ENCODE measurements at regions not wholly inside any gene's neighbourhood (a gene's known extent, or its start where the extent isn't known, plus 50 kb on each side); places are given as distances from the start of the nearest gene placed in this dataset.

DNA sequence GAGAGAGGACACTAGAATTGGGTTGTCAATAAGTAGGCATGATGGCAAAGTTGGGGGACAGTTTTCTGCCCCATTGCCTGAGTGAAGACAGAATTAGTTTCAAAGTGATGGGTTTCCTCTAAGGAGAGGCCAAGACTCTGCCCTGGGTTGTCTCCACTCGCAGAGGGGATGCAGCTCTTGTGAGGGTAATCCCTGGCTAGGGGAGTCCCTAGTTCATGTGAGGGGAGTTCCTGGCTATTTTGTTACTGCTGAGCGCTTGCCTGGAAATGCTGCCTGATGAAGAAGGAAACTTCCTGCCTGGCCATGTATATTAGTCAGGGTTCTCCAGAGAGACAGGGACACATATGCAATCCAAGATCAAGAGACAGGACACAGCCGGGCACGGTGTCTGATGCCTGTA is 501.5 kb downstream of the BCL11A start:
- DNase-seq (ENCODE audit: low spot score) = no peak

GRCh38 chr2:60047944-60048525 is 505.4 kb downstream of the BCL11A start:
- DNase-seq (ENCODE audit: low spot score) = no peak

DNA sequence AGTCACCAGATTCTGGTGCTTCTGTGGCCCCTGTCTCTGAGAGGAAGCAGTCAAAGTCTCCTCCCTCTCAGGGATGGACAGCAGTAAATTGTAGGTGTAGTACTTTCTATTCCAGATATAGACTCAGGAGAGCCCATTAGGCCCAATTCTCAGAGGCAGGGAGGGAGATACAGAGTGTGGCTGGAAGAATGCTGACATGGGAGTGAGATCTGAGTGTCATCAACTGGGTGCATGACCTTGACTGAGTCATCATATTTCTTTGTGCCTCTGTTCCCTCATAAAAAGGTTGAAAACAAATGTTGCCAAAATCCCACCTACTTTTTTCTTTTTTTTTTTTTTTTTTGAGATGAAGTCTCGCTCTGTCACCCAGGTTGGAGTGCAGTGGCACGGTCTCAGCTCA is 506.1 kb downstream of the BCL11A start:
- DNase-seq (ENCODE audit: low spot score) = no peak

DNA sequence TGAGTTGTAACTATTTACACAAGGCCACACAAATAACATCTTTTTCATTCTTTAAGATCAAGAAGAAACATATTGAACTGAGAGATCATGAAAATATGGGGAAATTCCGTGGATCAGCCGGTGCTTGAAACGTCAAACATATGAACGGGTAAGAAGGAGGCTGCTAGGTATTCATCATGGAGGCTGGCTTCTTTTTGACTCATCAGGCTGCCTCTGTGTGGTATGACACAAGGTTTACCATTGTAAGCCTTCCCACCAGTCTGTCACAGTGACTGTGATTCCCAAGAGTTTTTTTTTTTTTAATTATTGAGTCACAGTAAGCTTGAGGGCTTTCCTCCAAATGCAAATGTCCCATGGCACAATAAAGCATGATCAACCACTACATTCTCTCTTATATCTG is 506.9 kb downstream of the BCL11A start:
- DNase-seq (ENCODE audit: low spot score) = no peak

- no peak for DNase-seq (ENCODE audit: low spot score)
These were observed 508.0 kb downstream of the BCL11A start for GRCh38 chr2:60045456-60045855.

DNA sequence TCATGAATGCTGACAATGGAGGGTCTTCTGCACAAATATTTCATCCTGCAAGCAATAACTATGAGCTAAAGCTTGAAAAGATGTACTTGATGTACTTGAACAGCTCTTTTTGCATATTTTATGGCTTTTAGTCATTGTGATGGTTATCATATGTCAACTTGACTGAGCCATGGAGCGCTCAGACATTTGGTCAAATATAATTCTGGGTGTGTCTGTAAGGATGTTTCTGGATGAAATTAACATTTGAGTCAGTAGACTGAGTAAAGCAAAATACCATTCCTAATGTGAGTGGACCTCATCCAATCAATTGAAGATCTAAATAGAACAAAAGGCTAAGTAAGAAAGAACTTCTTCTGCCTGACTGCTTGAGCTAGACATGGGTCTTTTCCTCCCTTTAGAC is 509.0 kb downstream of the BCL11A start:
- no peak for DNase-seq (ENCODE audit: low spot score)

- no peak for DNase-seq (ENCODE audit: low spot score)
These were observed 511.4 kb downstream of the BCL11A start for GRCh38 chr2:60042023-60042422.

GRCh38 chr2:60033325-60033724 is 520.1 kb downstream of the BCL11A start:
- DNase-seq (ENCODE audit: low spot score) = no peak

GRCh38 chr2:60029566-60029883 is 523.9 kb downstream of the BCL11A start:
- no peak for DNase-seq (ENCODE audit: low spot score)

- no peak for DNase-seq (ENCODE audit: low spot score)
These were observed 524.4 kb downstream of the BCL11A start for GRCh38 chr2:60028849-60029565.

DNA sequence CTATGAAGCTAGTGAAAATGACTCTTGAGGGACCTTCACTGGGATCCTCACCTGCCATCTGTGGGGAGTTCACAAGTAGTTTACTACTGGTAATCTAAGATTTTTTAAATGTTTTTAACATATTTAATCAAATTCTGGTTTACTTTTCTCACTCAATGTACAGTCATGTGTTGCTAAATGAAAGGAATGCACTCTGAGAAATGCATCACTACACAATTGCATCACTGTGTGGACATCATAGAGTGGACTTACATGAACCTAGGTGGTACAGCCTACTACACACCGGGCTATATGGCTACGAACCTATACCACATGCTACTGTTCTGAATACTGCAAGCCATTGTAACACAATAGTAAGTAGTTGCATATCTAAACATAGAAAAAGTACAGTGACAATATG is 528.0 kb downstream of the BCL11A start:
- DNase-seq (ENCODE audit: low spot score) = no peak

DNA sequence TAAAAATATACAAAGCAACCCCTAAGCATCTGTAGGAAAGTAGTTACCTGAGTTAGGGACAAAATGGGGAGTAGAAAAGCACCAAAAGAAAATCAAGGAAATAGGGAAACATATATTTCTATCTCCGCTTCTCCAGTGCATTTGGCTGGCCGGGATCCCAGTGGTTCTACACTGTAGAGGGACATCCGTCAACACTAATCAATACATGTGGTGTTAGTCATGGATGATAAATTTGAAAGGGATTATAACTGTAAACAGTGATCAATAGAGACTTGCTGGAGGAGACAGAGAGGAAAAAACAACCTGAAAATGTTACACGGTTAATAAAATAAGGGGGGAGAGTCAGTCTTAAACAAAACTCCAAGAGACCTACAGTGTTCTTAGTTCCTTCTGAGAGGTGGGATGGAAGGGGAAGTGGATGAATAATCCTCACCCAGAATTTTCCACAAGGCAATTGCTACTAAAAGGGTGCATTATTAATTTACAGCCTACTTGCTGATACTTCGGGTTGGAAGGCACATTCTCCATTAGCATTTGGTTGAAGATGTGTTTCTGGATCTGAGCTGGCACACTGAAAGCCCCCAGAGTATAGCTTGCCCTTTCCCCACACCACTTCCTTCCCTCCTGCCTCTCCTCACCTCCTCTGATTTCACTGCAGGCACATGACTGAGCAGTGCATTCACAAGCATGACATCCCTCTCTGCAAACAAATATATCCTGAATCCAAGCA is 530.0 kb downstream of the BCL11A start:
- DNase-seq (ENCODE audit: low spot score) = no peak

DNA sequence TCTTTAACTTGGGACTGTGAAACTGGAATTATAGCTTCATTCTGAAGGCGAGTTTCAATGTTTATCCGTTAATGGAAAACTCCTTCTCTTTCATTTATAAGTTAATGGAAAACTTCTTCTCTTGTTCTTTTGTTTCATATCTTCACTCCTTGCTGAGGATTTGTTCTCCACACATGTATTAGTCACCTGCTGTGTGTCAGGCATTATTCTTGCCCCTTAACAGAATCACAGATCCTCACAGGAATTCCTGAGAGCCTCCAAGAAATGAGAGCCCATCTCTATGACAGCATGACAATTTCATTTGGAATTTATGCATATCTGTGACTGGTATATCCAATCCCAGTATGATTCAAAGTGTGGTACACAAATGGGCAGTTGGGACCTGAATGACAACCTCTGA is 545.8 kb downstream of the BCL11A start:
- no peak for DNase-seq (ENCODE audit: low spot score)

DNA sequence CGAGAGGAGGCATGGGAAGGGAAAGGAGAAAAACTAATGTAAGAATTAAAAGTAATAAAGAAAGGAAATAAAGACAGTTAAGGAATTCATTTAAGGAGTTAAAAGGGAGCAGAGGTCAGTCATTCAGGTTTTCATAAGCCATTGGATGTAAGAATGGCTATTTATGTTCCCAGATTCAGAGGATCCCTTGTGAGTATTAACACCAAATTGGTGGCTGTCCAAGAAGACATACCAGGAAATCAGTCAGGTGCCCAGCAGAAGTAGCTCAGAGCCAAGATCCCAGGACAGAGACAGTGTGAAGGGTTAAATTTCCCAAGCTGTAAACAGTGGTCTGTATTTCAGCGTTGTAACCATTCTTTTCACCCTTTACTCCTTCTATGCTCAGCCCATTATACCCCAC is 550.4 kb downstream of the BCL11A start:
- DNase-seq (ENCODE audit: low spot score) = no peak

DNA sequence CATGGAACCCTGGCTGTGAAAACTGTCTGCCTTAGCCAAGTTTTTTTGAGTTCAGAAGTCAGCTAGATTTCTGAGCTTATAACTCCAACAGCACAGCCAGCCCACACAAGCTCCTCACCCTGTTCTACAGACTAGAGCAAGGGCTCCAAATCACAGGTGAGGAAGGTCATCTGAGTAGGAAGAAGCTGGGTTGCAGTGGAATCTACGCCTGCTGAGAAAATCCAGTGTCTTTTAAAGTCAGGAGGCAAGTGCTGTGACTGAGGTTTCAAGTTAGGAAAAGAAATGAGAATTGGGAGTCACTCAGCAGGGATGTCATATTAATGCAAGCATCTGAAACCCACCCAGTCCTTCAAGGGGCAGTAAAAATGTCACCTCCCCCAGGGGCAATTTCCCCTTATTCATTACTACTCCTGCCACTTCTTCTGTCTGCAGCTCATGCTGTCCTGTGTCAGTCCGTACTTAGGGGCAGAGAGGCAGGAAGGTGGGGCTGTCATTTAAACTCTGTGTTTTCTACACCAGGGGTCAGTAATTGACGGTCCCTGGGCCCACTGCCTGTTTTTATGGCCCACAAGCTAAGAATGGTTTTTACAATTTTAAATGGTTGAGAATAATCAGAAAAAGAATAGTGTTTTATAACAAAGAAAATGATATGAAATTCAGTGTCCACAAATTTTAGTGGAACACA is 551.1 kb downstream of the BCL11A start:
- DNase-seq (ENCODE audit: low spot score) = no peak

GRCh38 chr2:60000686-60001085 is 552.8 kb downstream of the BCL11A start:
- no peak for DNase-seq (ENCODE audit: low spot score)

DNA sequence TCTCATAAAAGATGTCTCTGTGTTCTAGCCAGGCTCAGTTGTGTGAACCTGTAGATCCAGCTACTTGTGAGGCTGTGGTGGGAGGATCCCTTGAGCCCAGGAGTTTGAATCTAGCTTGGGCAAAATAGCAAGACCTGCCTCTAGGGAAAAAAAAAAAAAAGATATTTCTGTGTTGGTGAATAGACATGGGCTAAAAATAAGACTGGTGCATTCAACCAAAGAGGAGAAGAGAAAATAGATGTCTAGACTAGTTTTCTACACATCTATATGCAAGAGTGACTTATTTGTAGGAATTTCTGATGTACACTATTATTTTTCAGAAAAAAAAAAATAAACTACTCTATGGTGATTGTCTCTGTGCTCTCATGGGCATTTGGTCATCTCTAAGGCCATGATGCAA is 555.1 kb downstream of the BCL11A start:
- DNase-seq (ENCODE audit: low spot score) = no peak

- no peak for DNase-seq (ENCODE audit: low spot score)
These were observed 556.1 kb downstream of the BCL11A start for GRCh38 chr2:59997371-59997770.

DNA sequence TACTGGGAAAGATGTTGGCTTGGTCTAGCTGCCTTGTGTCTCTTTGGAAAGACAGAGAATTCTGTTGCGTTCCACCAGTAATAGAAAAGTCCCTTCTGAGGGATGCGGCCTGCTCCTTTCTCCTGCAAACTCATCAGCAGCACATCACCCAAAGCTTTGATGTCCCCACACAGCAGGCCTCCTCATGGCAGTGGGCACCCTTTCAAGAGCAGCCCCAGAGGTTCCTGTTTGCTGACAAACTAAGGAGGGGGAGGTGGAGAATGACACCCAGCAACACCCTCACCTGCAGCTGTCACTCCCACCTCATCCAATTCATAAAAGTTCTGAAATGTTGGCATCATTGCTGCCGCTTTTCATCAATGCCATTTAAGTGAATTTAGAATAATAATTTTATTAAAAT is 556.6 kb downstream of the BCL11A start:
- no peak for DNase-seq (ENCODE audit: low spot score)

DNA sequence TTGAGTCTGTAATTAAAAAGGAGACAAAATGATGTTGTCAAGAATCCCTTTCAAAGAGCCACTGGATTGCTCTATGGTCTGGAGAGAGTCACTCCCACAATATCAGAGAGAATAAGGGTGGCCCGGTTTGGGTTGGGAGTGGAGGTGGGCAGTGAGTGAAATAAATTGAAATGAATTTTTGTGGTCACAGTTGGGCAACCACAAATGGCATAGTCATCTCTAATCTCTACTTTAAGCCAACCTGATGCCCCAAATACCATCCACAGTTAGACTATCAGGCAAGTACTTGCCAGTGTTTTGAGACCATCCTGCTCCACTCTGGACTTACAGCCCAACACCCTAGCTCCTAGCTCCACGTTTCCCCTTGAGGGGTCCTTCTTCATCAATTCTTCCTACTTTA is 559.7 kb downstream of the BCL11A start:
- DNase-seq (ENCODE audit: low spot score) = no peak

DNA sequence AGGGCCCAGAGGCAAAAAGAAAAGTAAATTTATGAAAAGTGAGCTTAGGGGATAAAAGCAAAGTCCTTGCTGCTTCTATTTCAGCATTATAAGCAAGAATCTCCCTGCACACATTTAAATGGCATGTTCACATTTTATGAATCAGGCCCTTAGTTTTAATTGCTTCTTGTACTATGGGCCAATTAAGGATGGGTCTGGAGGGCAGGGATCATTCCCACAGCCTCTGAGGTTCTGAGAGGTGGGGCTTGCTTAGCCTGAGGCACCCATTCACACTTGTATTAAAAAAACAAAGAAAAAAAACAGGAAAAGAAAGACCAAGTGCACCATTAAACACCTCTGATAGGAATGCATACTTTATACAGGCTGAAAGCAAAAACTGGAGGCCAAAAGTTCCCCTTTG is 565.1 kb downstream of the BCL11A start:
- DNase-seq (ENCODE audit: low spot score) = no peak

- no peak for DNase-seq (ENCODE audit: low spot score)
These were observed 566.9 kb downstream of the BCL11A start for GRCh38 chr2:59986511-59986910.

DNA sequence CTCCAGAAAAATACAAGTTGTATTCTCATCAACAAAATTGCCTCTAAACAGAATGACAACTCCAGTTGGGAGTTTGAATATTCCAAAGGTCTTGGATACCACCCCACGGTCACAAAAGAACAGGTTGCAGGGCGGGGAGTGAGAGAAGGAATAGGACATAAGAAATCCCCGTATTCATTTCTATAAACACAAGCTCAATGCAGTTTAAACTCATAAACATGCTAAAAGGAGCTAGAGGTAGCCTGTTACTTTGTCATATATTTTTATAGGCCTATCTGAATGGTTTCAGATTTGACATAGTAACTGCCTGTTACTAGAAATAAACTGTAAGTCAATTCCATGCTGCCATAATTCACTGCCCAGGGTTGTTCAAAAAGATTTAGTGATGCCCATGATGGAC is 567.5 kb downstream of the BCL11A start:
- no peak for DNase-seq (ENCODE audit: low spot score)

All from AG08395 (cell line).